ENCODE measurements at regions not wholly inside any gene's neighbourhood (a gene's known extent, or its start where the extent isn't known, plus 50 kb on each side); places are given as distances from the start of the nearest gene placed in this dataset.
A peak's percentile ranks its signal among the peaks of the same experiment; 100 is the strongest.

DNA sequence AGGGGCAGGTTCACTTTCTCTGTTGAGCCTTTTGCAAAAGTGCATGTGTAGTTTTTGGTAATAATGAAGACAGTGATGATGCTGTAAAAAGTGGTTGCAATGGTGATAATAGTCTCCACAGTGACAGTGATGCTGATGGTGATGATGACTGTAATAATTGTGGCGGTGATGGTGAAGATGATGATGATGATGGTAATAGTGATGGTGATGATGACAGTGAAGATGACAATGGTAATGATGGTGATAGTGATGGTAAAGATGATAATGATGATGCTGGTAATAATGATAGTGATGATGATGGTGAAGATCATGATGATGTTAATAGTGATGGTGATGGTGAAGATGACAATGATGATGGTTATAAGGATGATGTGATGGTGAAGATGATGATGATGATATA is 67.7 kb upstream of the LRFN2 start:
- no TSS peak for BruUV-seq (replicated peaks)
- ChIA-PET CTCF (ENCODE audit: low intra/inter-chr PET ratio, low total read pairs) (no interaction called here), POLR2A (no interaction called here)
- intact Hi-C loops (cut with micrococcal nuclease; ENCODE audit: unreplicated experiment) = no loop called here
- FAIRE-seq (no peak), DNase-seq (ENCODE audit: low spot score) (no peak), ATAC-seq (no peak)
- H3K9ac ChIP-seq (ENCODE audit: insufficient read depth, low read depth, low read length) = no peak overlapping the region
- H4K20me1 ChIP-seq (ENCODE audit: insufficient read depth, low read length) = no peaks in the 10 kb centered on the region
- no peak overlapping the region for H3K4me2 ChIP-seq (ENCODE audit: low read depth, low read length)
- H3K79me2 ChIP-seq (ENCODE audit: insufficient read depth, low read length) = no peaks in the 10 kb centered on the region
- in situ Hi-C loops (cut with HindIII; ENCODE audit: extremely low pct_ligation_motif_present, low pct_unique_long_range_greater_than_20kb) = no loop called here
- 40% methylated on average over 1 of the region's 1 CpG for WGBS (ENCODE audit: low lambda C conversion rate)
- peaks cover 0 to 6% of the 10 kb centered on the region in 2 experiments; a peak in 2 of 5 replicates for H3K27me3 ChIP-seq (ENCODE audit: control insufficient read depth in 1 of 2, insufficient read depth in 2 of 2, low read length in 2 of 2)
- no peak overlapping the region for H3K4me3 ChIP-seq (replicated peaks in 1 of 3; ENCODE audit: insufficient read depth in 1 of 3, low read depth in 2 of 3, low read length in 3 of 3)
- no peak overlapping the region for H3K27ac ChIP-seq (ENCODE audit: extremely low read length, insufficient read depth, low read length)
- H2AFZ ChIP-seq (ENCODE audit: low read length) = no peak overlapping the region
- TF ChIP-seq KDM3A (CRISPR knock-in tag; IDR thresholded peaks at IDR 0.05; ENCODE audit: low read depth) = no peak
- TF ChIP-seq CREB1 (IDR thresholded peaks at IDR 0.05) = peak; percentile 96
- TF ChIP-seq CREB1 (CRISPR knock-in tag; IDR thresholded peaks at IDR 0.05) = no peak
- no peaks in the 10 kb centered on the region for H3K4me1 ChIP-seq (ENCODE audit: insufficient read depth, low read length)
- H3K9me3 ChIP-seq (ENCODE audit: low read length) = no peaks in the 10 kb centered on the region
- no peaks in the 10 kb centered on the region for H3K36me3 ChIP-seq (replicated peaks in 1 of 2; ENCODE audit: control insufficient read depth in 1 of 2, insufficient read depth in 2 of 2, low read length in 2 of 2)

DNA sequence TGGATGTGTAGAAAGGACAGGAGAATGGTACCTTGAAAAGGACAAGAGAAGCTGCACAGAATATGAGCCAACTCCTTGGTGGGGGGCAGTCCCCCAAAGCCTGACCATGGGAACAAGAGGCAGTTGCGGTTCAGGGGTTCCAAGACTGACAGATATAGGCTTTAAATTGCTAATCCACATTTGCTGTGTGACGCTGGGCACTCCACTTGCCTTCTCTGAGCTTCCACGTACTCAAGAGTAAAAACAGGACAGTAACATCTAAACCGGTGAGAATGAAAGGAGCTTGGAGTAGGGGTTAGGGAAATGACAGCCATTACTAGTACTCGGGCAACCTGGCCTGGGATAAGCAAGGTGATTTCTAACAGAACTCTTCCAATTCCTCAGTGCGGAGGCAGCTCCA is 57.9 kb upstream of the LRFN2 start:
- Histone ChIP-seq H3K9me3 (ENCODE audit: low read length) (no peaks in the 10 kb centered on the region), H2AFZ (ENCODE audit: low read length) (no peak overlapping the region), H3K27me3 (ENCODE audit: control insufficient read depth in 1 of 2, insufficient read depth in 2 of 2, low read length in 2 of 2) (peaks cover 0 to 18% of the 10 kb centered on the region in 2 experiments; a peak in 3 of 5 replicates), H3K36me3 (replicated peaks in 1 of 2; ENCODE audit: control insufficient read depth in 1 of 2, insufficient read depth in 2 of 2, low read length in 2 of 2) (no peaks in the 10 kb centered on the region), H4K20me1 (ENCODE audit: insufficient read depth, low read length) (no peaks in the 10 kb centered on the region), H3K4me1 (ENCODE audit: insufficient read depth, low read length) (no peaks in the 10 kb centered on the region), H3K4me2 (ENCODE audit: low read depth, low read length) (no peak overlapping the region), H3K9ac (ENCODE audit: insufficient read depth, low read depth, low read length) (no peak overlapping the region), H3K79me2 (ENCODE audit: insufficient read depth, low read length) (no peaks in the 10 kb centered on the region), H3K4me3 (replicated peaks in 1 of 3; ENCODE audit: insufficient read depth in 1 of 3, low read depth in 2 of 3, low read length in 3 of 3) (no peak overlapping the region), H3K27ac (ENCODE audit: extremely low read length, insufficient read depth, low read length) (no peak overlapping the region)
- DNase-seq (ENCODE audit: low spot score) = no peak
- WGBS (ENCODE audit: low lambda C conversion rate) = 17% methylated on average over 6 of the region's 6 CpGs
- intact Hi-C loops (cut with micrococcal nuclease; ENCODE audit: unreplicated experiment) = no loop called here
- no peak for ATAC-seq
- in situ Hi-C loops (cut with HindIII; ENCODE audit: extremely low pct_ligation_motif_present, low pct_unique_long_range_greater_than_20kb) = no loop called here
- FAIRE-seq = no peak
- CTCF ChIA-PET (ENCODE audit: low intra/inter-chr PET ratio, low total read pairs) = no interaction called here
- TF ChIP-seq SP1 (IDR thresholded peaks at IDR 0.05) (no peak), SP1 (CRISPR knock-in tag; IDR thresholded peaks at IDR 0.05) (no peak), ZNF768 (CRISPR knock-in tag; IDR thresholded peaks at IDR 0.05) (peak; percentile 49; the same call in 1 of the 2 replicates)
- no TSS peak for BruUV-seq (replicated peaks)
- POLR2A ChIA-PET = no interaction called here
